ENCODE measurements at regions not wholly inside any gene's neighbourhood (a gene's known extent, or its start where the extent isn't known, plus 50 kb on each side); places are given as distances from the start of the nearest gene placed in this dataset.

DNA sequence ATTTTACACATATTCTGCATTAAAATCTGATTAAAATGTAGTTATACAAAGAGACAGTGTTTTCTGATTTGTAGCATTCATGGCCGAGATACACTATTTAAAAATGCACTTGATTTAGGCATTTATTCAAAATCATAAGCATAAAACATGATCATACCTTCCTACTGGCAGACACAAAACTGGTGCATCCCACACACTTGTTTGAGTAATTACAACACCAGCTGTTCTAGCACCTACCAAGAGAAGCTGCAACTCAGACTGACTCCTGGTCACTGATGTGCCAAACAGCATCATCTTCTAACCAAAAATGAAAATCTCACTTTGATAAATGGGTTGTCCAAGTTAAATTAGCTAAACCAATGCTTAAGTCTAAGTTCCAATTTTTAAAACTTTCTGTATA is 262.7 kb upstream of the NSMCE3 start:
- Histone ChIP-seq H2BK120ac (replicated peaks; ENCODE audit: low read depth, low read length) (no peak overlapping the region), H2AK5ac (ENCODE audit: low read depth, low read length) (no peak overlapping the region), H2BK15ac (ENCODE audit: low read length) (no peak overlapping the region), H2BK5ac (ENCODE audit: low read depth, low read length) (no peak overlapping the region), H3K4me3 (ENCODE audit: extremely low read depth in 1 of 4, insufficient read depth in 2 of 4, low read depth in 3 of 4, low read length in 4 of 4) (no peak overlapping the region), H3K14ac (ENCODE audit: insufficient read length) (no peak overlapping the region), H3K9ac (replicated peaks in 1 of 4; ENCODE audit: extremely low read depth in 1 of 4, low read depth in 3 of 4, low read length in 3 of 4) (no peak overlapping the region; a peak in 1 of 7 replicates), H3K36me3 (ENCODE audit: control insufficient read depth in 2 of 4, insufficient read depth in 4 of 4, low read length in 3 of 4) (no peaks in the 10 kb centered on the region; a peak in 1 of 8 replicates), H2BK20ac (ENCODE audit: low read length) (no peak overlapping the region), H3K18ac (ENCODE audit: extremely low read depth, low read length) (no peak overlapping the region), H3K79me1 (ENCODE audit: low read depth, low read length) (no peaks in the 10 kb centered on the region), H3K23ac (ENCODE audit: insufficient read length) (no peak overlapping the region), H2BK12ac (ENCODE audit: low read depth, low read length) (no peak overlapping the region), H2AFZ (ENCODE audit: low read length) (no peak overlapping the region), H3K27ac (ENCODE audit: low read depth, low read length) (no peak overlapping the region), H3K9me3 (ENCODE audit: insufficient read depth in 2 of 2, low read depth in 1 of 2, low read length in 1 of 2) (no peaks in the 10 kb centered on the region), H4K20me1 (replicated peaks in 1 of 2; ENCODE audit: control insufficient read depth in 1 of 2, insufficient read depth in 2 of 2, low read length in 2 of 2) (no peaks in the 10 kb centered on the region), H4K91ac (replicated peaks; ENCODE audit: insufficient read length, low read length) (no peak overlapping the region), H3K23me2 (ENCODE audit: low read depth, low read length) (no peaks in the 10 kb centered on the region), H3K4me1 (replicated peaks in 1 of 4; ENCODE audit: control insufficient read depth in 3 of 4, insufficient read depth in 4 of 4, low read length in 3 of 4) (peaks cover 4 to 13% (median 9%) of the 10 kb centered on the region in 4 experiments; a peak in 6 of 7 replicates), H3K4ac (replicated peaks; ENCODE audit: insufficient read length, low read depth, low read length) (no peak overlapping the region), H3K56ac (replicated peaks; ENCODE audit: insufficient read length, low read depth, low read length) (no peak overlapping the region), H3K79me2 (ENCODE audit: control insufficient read depth in 1 of 2, insufficient read depth in 2 of 2, low read length in 2 of 2) (peaks cover 0 to 8% of the 10 kb centered on the region in 2 experiments; a peak in 1 of 4 replicates), H3K4me2 (ENCODE audit: insufficient read depth in 1 of 2, low read depth in 2 of 2, low read length in 2 of 2) (no peak overlapping the region), H4K8ac (ENCODE audit: extremely low read depth, insufficient read depth, low read length) (no peak overlapping the region), H3K27me3 (replicated peaks in 1 of 4; ENCODE audit: control insufficient read depth in 3 of 4, extremely low read depth in 1 of 4, insufficient read depth in 3 of 4, low read length in 3 of 4) (no peaks in the 10 kb centered on the region), H4K5ac (ENCODE audit: insufficient read length, low read depth, low read length) (no peak overlapping the region)
- FAIRE-seq (no peak), DNase-seq (ENCODE audit: low read depth in 1 of 2, low spot score in 2 of 2) (no peak)
- TF ChIP-seq FOSL1 (IDR thresholded peaks at IDR 0.05; ENCODE audit: insufficient read depth, low read depth, low read length) (no peak), PHF8 (conservative IDR thresholded peaks at IDR 0.05; ENCODE audit: low read depth, low read length) (no peak), KDM5A (IDR thresholded peaks at IDR 0.05; ENCODE audit: low read length) (no peak), EGR1 (IDR thresholded peaks at IDR 0.05; ENCODE audit: borderline replicate concordance, low read depth, low read length) (no peak), TEAD4 (IDR thresholded peaks at IDR 0.05; ENCODE audit: low read depth, low read length) (no peak), SUZ12 (IDR thresholded peaks at IDR 0.05; ENCODE audit: low read length) (no peak), TAF7 (optimal IDR thresholded peaks at IDR 0.05; ENCODE audit: borderline replicate concordance, low read depth, low read length) (no peak), TAF1 (IDR thresholded peaks at IDR 0.05; ENCODE audit: low read depth, low read length) (no peak), SIRT6 (IDR thresholded peaks at IDR 0.05; ENCODE audit: low read length) (no peak)
- TF ChIP-seq, protein P1, sequence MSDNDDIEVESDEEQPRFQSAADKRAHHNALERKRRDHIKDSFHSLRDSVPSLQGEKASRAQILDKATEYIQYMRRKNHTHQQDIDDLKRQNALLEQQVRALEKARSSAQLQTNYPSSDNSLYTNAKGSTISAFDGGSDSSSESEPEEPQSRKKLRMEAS (IDR thresholded peaks at IDR 0.05), result no peak
- WGBS, 2 experiments (ENCODE audit: extremely low coverage in 1 of 2, insufficient coverage in 1 of 2, insufficient read length in 1 of 2, insufficient replicate concordance in 2 of 2, low coverage in 1 of 2, low lambda C conversion rate in 2 of 2, missing lambda C conversion rate in 1 of 2), result 79% methylated on average over 1 of the region's 1 CpG; no CpG with 5 or more reads in 1 of the 2 experiments
- POLR2A ChIA-PET (ENCODE audit: partially characterized antibody), result no interaction called here
- CTCF ChIA-PET (ENCODE audit: partially characterized antibody), result interaction anchor here (0.6 kb wide), 1 partner anchor 378 kb away, joined by 4 read pairs; no protein-coding TSS in a partner anchor

All from H1 (cell line).